Common myeloid progenitor, CD34-positive (primary cell): ENCODE measurements at regions not wholly inside any gene's neighbourhood (a gene's known extent, or its start where the extent isn't known, plus 50 kb on each side); places are given as distances from the start of the nearest gene placed in this dataset.

ENCODE experiments used
- CTCF ChIA-PET: fragments of 350-600 bp; sonication (Branson Sonifier 250); formaldehyde crosslinking; loops from one replicate; lab custom pipeline; 2021; ENCODE audit warnings: antibody characterized with exemption; lab: Charles Lee
- POLR2A ChIA-PET: fragments of 350-600 bp; sonication (Branson Sonifier 250); formaldehyde crosslinking; loops from one replicate; lab custom pipeline; 2021; ENCODE audit warnings: antibody characterized with exemption; lab: Charles Lee
- DNase-seq, 3 donors: peaks; one replicate each; pipeline versions ENCODE4 v3.0.0 to v3.0.0-alpha.2; 2013
- H3K27ac ChIP-seq, 2 experiments: 1 replicate in 1 of 2; 2 replicates in 1 of 2; pipeline ENCODE4 v1.7.0; 2013; ENCODE audit warnings: inconsistent platforms in 2 of 2, low read length in 2 of 2, mild to moderate bottlenecking in 2 of 2, low read depth in 1 of 2, moderate library complexity in 1 of 2; ENCODE audit not compliant: severe bottlenecking in 2 of 2, insufficient read depth in 1 of 2, poor library complexity in 1 of 2
- H3K27me3 ChIP-seq, 5 experiments: replicated peaks in 2 of 5; 1 replicate in 3 of 5; 2 replicates in 2 of 5; pipeline versions ENCODE4 v1.6.1 to v1.7.0; 2013; ENCODE audit warnings: low read length in 4 of 5, mild to moderate bottlenecking in 2 of 5, moderate library complexity in 2 of 5, inconsistent platforms in 1 of 5; ENCODE audit not compliant: insufficient read depth in 5 of 5, control insufficient read depth in 4 of 5
- H3K36me3 ChIP-seq, 4 experiments: 1 replicate in 2 of 4; 2 replicates in 2 of 4; pipeline versions ENCODE4 v1.6.1 to v1.7.0; 2013; ENCODE audit warnings: low read length in 3 of 4, control low read depth in 1 of 4, mild to moderate bottlenecking in 1 of 4; ENCODE audit not compliant: control insufficient read depth in 4 of 4, insufficient read depth in 4 of 4
- H3K4me1 ChIP-seq, 4 experiments: 1 replicate in 3 of 4; 2 replicates in 1 of 4; pipeline versions ENCODE4 v1.6.1 to v1.7.1; 2013; ENCODE audit warnings: low read length in 3 of 4, mild to moderate bottlenecking in 3 of 4, control low read depth in 1 of 4, inconsistent platforms in 1 of 4, moderate library complexity in 1 of 4; ENCODE audit not compliant: control insufficient read depth in 4 of 4, insufficient read depth in 4 of 4; ENCODE audit errors: control extremely low read depth in 1 of 4
- H3K4me3 ChIP-seq, 7 experiments: 1 replicate in 4 of 7; 2 replicates in 3 of 7; pipeline versions ENCODE4 v1.5.1 to v1.7.0; 2013; ENCODE audit warnings: mild to moderate bottlenecking in 7 of 7, low read length in 6 of 7, moderate library complexity in 6 of 7, inconsistent platforms in 2 of 7, low read depth in 2 of 7, control low read depth in 1 of 7; ENCODE audit not compliant: insufficient read depth in 4 of 7, control insufficient read depth in 1 of 7; ENCODE audit errors: extremely low read depth in 1 of 7
- H3K9me3 ChIP-seq, 5 experiments: 1 replicate in 4 of 5; 2 replicates in 1 of 5; pipeline versions ENCODE4 v1.6.1 to v1.7.1; 2013; ENCODE audit warnings: low read length in 4 of 5, mild to moderate bottlenecking in 2 of 5, inconsistent platforms in 1 of 5, low read depth in 1 of 5, moderate library complexity in 1 of 5; ENCODE audit not compliant: control insufficient read depth in 4 of 5, insufficient read depth in 2 of 5; ENCODE audit errors: control extremely low read depth in 1 of 5
- WGBS: methylation state at CpG from one replicate; pipeline ENCODE4 v1.1.5; 2013; ENCODE audit not compliant: insufficient coverage; 5-methylcytosine and 5-hydroxymethylcytosine counted together

DNA sequence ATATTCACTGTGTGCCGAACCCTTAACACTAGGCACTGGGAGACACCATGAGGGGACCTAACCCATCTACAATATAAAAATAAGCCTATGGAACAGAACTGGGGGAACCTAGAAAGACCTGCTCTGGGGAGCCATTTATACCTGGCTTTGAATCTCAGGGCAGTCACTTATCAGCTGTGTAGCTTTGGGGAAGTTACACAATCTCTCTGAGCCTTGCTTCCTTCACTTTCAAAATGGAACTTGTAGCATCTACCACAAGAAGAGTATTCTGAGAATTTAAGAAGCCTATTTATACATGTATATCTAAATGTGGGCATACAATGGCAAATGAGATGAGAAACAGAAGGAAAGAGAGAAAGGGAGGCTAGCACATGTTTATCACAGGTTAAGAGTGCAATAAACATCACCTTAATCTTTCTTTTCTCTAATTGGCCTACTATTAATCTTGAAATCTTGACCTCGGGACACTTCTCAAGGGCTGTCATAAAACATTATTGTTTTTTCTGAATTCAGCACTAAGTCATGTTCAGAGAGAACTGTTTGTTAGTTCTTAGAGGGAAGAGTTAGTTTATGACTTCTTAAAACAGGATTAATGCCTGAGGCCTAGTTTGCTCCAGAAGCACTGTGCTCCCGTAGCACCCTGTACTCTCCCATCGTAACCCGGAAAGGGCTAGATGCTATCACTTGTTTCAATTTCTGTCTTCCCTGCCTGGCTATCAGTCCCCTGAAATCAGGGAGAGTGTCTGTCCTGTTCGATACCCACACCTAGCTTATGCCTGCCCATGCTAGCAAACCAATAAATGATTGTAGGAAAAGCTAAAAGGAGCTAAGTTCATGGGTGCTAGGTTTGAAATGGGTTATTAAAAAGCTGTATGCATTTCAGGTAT is 606.4 kb upstream of the CLINT1 start:
- POLR2A ChIA-PET, result interaction anchor here (1.0 kb wide), 1 partner anchor 10 kb away, joined by 3 read pairs; no protein-coding TSS in a partner anchor
- CTCF ChIA-PET, result no interaction called here
- WGBS, result 98% methylated on average over 4 of the region's 6 CpGs
- Histone ChIP-seq H3K36me3 (no peaks in the 10 kb centered on the region), H3K4me3 (no peak overlapping the region), H3K27me3 (no peaks in the 10 kb centered on the region), H3K27ac (no peak overlapping the region), H3K4me1 (peaks cover 0 to 10% (median 2%) of the 10 kb centered on the region in 4 experiments), H3K9me3 (no peaks in the 10 kb centered on the region)
- no peak for DNase-seq

DNA sequence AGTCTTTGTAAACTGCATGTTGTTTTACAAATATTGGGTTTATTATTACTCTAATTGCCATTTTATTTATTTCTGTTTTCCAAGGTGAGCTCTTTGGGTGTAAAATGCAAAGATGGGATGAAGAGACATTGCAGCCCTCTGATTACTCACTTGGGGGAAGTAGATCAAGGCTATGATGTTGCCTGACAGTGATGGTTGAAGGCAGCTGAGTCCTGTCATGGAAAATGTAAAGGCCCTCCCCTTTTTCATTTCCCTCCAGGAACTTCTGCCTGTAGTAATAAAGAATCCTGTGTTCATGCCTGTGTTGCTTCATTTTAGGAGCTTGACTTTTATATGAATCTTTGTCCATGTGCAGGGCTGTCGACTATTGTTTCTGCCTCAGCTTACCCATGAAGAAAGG is 605.4 kb upstream of the CLINT1 start:
- H3K27ac ChIP-seq, result no peak overlapping the region
- H3K27me3 ChIP-seq, result no peaks in the 10 kb centered on the region
- H3K4me3 ChIP-seq, result no peak overlapping the region
- DNase-seq, result no peak
- no peaks in the 10 kb centered on the region for H3K9me3 ChIP-seq
- POLR2A ChIA-PET, result no interaction called here
- CTCF ChIA-PET, result no interaction called here
- H3K4me1 ChIP-seq, result peaks cover 0 to 10% (median 2%) of the 10 kb centered on the region in 4 experiments
- WGBS, result 88% methylated on average over 1 of the region's 1 CpG
- H3K36me3 ChIP-seq, result no peaks in the 10 kb centered on the region

DNA sequence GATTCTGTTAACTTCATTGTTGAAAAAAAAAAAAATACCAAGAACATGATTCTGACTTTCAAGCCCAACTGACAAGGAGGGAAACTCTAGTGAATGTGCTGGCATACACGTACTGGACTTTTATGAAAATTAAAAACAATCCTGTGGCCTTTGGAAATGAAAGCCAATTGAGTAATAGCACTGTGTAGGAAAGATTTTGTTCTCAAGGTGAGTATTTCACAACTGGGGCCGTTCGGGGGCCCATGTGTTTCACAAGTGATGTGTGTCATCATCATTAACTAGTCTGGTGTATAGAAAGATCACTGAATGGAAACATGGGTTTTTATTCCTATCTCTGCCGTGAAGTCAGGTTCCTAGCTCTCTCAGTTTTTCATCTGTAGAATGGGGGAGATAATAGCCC is 605.0 kb upstream of the CLINT1 start:
- WGBS, result 100% methylated on average over 3 of the region's 4 CpGs
- Histone ChIP-seq H3K4me1 (peaks cover 0 to 10% (median 2%) of the 10 kb centered on the region in 4 experiments), H3K36me3 (no peaks in the 10 kb centered on the region), H3K27ac (no peak overlapping the region), H3K9me3 (no peaks in the 10 kb centered on the region), H3K4me3 (no peak overlapping the region), H3K27me3 (no peaks in the 10 kb centered on the region)
- DNase-seq, result no peak
- CTCF ChIA-PET, result no interaction called here
- POLR2A ChIA-PET, result no interaction called here

DNA sequence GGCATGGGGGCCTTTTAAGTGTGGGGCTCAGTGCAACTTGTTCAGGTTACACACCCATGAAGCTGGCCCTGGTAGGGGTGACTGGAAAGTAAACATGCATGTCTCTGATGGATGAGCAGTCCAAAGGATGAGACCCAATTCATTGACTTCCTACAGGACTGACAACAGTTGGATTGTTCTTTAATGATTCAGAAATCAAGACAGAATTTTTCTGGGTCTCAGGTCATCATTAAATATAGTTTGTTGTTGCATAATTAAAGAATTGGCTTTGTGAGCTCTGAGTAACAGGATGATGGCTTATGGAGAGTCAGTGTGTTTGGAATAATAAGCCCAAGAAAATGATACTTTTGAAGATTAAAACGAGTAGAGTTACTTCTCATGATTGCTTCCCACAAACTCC is 604.2 kb upstream of the CLINT1 start:
- Histone ChIP-seq H3K4me1 (peaks cover 0 to 10% (median 2%) of the 10 kb centered on the region in 4 experiments), H3K27ac (no peak overlapping the region), H3K36me3 (no peaks in the 10 kb centered on the region), H3K4me3 (no peak overlapping the region), H3K27me3 (no peaks in the 10 kb centered on the region), H3K9me3 (no peaks in the 10 kb centered on the region)
- POLR2A ChIA-PET, result no interaction called here
- DNase-seq, result no peak
- no CpG with 5 or more reads among the region's 1 CpG for WGBS
- CTCF ChIA-PET, result no interaction called here

DNA sequence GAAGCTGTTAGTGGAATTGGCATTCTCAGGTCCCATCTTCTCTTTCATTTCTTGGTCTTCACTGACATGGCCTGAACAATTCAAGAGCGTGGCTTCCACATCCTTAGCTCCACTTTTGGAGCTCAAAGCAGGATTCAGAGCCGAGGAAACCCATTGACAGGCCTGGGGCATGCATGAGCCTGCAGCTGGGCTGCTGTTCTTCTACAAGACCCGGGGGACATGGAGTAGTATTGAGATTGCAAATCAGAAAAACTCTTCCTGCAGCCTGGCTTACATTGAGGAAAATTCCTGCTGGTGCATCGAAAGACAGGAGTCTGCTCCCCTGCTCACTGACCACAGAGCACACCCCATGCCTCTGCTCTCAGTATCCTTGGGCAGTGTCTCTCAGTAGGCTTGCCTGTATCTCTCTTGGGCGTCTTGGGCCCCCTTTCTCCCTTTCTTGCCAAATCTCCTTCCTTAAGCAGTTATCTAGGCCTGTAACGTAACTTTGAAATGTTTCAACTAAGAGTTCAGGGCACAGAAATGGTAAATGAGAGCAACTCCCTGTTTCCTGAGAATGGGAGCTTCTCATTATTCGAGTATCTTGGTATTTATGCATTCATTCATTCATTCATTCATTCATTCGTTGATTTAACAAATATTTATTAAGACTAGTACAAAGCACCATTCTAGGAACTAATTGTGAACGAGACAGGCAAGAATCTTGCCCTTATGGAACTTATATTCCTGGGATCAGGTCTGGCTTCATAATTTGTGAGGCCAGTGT is 603.6 kb upstream of the CLINT1 start:
- Histone ChIP-seq H3K4me3 (no peak overlapping the region), H3K27ac (no peak overlapping the region), H3K4me1 (peaks cover 0 to 10% (median 2%) of the 10 kb centered on the region in 4 experiments), H3K9me3 (no peaks in the 10 kb centered on the region), H3K36me3 (no peaks in the 10 kb centered on the region), H3K27me3 (no peaks in the 10 kb centered on the region)
- ChIA-PET POLR2A (no interaction called here), CTCF (no interaction called here)
- no peak for DNase-seq
- 96% methylated on average over 6 of the region's 9 CpGs for WGBS

DNA sequence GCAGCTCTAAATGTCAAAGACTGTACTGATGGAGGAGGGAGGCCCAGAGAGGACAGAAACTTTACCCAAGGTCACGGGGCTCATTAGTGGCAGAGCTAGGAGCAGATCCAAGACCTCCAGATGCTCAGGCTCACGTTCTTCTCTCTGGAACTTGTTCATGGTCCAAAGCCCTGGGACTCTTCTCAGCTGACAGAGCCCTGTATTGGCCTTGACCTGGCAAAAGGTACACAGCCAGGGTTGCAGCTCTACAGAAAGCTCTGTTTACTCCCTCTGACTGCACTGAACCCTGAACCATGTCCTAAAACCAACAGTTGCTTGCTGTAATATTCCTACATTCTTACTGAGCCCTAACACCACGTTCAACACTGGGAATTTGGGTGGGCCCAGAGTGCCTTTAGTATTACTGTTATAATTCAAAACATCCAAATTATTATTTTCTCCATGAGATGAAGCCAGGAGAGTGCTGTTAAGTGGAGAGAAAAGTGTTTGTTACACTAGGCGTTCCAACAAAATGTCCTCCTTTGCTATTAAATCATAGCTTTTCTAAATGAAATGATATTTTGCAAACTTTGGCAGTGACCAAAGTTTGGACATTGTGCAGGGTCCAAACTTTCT is 602.4 kb upstream of the CLINT1 start:
- Histone ChIP-seq H3K27ac (no peak overlapping the region), H3K4me1 (peaks cover 0 to 6% (median 2%) of the 10 kb centered on the region in 4 experiments), H3K9me3 (no peaks in the 10 kb centered on the region), H3K36me3 (no peaks in the 10 kb centered on the region), H3K4me3 (no peak overlapping the region), H3K27me3 (no peaks in the 10 kb centered on the region)
- POLR2A ChIA-PET, result no interaction called here
- WGBS, result 96% methylated on average over 2 of the region's 4 CpGs
- no peak for DNase-seq
- CTCF ChIA-PET, result no interaction called here
